ENCODE measurements at regions not wholly inside any gene's neighbourhood (a gene's known extent, or its start where the extent isn't known, plus 50 kb on each side); places are given as distances from the start of the nearest gene placed in this dataset.

GRCh38 chr18:73511771-73512503 is 635.7 kb downstream of the FBXO15 start:
- no peak for DNase-seq

DNA sequence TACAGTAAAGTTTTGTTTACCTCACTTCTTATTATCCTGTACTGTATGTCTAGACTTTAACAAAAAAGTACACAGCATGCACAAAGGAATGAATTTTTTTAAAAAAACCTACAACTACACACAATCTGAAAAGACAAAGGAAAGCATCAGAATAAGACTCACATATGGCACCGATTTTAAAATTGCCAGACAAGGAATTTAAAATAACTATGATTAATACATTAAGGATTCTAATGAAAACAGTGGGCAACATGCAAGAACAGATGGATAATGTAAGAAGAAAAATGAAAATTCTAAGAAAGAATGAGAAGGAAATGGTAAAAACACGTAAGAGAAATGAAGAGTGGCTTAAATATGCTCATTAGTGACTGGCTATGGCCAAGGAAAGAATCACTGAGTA is 638.2 kb downstream of the FBXO15 start:
- DNase-seq = no peak

GRCh38 chr18:73503326-73503725 is 635.5 kb upstream of the NETO1 start:
- DNase-seq = no peak

DNA sequence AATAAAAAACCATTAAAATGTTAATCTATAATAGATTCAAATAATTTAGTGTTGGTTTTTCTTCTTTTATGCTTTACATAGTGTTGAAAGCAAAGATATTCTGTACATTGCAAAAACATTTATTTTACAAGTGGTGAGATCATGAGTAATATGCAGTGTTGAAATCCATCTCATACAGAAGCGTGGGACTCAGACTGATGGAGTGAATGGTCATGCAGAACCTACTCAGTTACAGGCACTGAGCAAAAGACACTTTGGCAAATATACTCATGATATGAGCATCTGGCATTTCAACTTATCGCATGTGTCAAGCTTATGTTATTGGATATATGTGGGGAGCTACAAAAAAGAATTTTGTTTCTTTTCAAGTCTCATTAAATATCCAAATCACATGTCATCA is 620.2 kb upstream of the NETO1 start:
- DNase-seq = no peak

DNA sequence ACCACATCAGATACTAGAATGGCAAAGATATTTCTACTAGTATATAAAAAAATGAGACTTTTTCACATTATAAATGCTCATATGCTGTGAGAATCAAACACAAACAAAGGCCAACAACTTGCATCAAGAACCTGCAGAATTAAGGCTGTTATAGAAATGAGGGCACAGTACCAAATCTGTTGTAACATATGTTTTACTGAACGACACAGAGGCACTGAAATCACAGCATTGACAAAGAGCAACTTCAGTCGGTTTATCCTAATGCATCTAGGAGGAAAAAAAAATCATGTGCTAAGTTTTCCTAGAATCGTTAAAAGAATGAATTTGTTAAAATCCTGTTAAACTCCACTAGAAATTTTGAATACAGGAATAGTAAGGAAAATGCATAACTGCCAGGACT is 617.4 kb upstream of the NETO1 start:
- DNase-seq = no peak

DNA sequence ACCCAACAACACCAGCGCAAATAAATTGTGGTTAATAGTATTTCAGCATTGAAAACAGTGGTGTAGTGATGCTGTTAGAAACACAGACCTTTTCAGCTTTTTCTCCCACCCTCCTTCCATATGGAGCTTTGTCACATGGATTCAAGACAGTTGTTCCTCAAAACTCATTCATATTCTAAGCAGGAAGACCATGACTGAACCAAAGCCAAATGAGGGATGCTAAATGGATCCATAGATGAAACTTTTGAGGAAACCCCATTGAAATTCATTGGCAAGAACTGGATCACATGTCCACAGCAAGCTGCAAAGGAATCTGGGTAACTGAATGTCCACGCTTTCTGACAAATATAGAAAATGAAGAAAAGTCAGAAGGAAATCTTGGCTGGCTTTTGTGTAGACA is 615.1 kb upstream of the NETO1 start:
- no peak for DNase-seq

GRCh38 chr18:73479477-73479876 is 611.7 kb upstream of the NETO1 start:
- no peak for DNase-seq

GRCh38 chr18:73478191-73478590 is 610.4 kb upstream of the NETO1 start:
- DNase-seq = no peak

GRCh38 chr18:73476031-73476430 is 608.2 kb upstream of the NETO1 start:
- no peak for DNase-seq

DNA sequence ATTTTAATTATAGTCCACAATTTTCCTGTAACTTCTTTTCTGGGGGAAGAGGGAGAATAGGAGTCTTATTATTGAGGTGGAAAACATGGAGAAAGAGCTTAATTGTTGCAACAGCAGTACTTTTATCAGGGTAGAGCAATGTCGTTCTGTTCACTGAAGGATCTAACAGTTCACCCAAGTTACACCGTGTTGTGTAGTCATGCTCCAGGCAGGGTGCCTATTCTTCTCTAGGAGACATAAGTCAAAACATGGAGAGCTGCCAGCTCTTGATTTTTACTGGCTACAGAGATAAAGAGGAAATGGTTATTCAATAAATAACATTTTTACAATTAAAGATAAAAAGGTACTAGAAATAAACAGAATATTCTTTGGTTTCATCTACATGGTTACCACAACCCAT is 594.3 kb upstream of the NETO1 start:
- no peak for DNase-seq

DNA sequence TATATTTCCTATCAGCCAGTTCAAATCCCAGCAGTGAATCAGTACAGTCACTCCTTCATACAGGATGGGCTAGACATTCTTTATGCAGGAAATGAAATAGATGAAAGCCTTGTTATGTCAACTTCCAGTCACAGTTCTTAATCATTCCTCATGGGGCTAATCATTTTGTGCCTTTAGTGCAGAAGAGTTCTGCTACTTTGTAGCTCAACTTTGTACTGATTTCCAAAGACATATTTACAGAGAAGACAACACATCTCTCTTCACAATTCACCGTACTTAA is 593.9 kb upstream of the NETO1 start:
- DNase-seq = no peak

DNA sequence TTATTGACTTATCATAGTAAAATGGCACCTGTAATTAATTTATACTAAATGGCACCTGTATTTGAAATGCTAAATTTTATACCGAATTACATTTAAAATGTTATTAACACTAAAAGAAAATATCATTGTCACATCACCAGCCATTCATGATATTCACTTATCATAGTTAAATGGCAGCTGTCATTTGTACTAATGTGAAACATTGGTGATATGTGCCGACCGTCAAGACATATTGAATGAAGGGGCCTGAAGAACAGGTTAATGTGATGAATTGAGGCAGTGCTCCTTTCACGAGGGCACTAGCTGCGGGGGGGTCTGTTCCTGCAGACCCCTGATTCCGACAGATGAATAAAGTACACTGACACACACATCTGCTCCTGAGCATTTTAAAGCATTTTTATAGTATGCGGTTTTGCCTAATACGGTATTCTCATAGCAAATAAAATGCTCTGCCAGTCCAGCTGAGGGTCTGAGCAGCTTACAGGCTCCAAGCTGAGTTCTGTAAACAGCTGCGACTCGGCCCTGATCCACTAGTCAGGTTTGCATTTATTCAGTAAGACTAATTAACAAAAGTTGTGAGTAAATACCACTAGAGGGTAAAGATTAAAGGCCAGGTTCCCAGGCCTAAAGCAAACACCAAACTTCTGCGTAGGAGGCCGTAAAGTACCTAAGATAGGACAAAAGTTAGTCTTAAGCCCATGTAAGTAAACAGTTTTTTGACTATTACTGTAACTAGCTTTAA is 593.4 kb upstream of the NETO1 start:
- no peak for DNase-seq

DNA sequence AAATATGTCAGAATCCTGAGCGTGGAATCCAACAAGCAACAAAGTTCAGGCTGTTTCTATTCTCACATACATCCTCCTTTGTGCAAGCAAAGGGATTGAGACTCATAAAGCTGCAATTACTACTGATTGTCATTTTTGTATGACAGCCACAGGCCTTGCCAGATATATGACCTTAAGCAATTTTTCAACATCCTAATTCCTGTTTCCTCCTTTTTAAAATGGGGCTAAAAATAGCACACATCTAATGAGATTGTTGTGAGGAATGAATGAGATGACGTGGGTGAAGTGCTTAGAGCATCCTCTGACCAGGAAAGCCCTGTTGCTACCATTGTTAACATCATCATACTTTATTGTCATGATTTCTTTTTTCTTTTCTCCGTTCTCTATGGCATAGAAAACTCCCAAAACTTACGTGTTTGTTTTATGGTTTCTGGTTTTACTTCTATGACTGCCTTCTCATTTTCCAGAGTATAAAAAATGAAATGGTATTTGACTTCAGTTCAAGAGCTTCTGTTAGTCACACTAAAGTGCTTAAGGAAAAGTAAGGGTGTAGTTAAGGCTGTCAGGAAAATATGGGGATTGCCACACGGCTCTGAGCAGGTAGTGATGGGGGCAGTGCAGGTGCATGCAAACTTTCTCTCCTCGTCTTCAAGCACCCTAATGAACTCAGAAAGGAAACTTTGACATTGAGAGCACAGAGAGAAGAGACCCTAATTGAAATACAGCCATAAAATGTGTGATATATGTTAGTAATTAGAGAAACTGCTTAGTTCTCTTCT is 590.6 kb upstream of the NETO1 start:
- DNase-seq = no peak

GRCh38 chr18:73456643-73457042 is 588.9 kb upstream of the NETO1 start:
- DNase-seq = no peak

DNA sequence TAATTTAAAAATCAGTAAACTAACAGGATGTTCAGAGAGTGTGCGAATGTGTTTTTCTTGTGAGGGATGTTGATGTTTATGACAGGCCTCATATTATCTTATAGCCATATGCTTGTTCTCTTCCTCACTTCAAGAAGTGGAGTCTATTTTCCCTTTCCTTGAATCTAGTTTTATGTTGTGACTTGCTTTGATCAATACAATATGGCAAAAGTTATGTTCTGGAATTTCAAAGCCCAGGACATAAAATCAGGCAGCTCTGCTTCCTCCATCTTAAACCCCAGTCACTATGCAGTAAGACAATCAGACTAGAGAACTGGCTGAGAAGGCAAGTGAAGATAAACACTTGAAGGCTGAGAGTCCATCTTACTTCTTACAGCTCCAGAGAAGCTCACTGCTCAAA is 585.1 kb upstream of the NETO1 start:
- DNase-seq = no peak

DNA sequence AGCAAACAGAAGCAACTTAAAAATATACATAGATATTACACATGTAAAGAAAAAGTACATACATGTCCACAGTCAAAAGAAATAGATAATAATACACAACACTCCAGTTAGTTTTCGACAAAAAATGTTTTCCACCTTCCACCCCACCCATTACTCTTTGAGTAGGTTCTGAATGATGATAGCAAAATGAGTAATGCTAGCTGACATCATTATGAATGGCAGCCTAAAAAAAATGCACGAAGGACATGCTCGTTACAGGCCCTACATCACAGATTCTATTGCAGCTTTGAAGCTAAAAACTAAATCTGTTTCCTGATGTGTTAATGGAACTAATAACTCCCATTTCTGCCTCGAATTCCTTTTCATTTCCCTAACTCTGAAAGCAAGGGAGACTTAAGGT is 578.7 kb upstream of the NETO1 start:
- DNase-seq = no peak

DNA sequence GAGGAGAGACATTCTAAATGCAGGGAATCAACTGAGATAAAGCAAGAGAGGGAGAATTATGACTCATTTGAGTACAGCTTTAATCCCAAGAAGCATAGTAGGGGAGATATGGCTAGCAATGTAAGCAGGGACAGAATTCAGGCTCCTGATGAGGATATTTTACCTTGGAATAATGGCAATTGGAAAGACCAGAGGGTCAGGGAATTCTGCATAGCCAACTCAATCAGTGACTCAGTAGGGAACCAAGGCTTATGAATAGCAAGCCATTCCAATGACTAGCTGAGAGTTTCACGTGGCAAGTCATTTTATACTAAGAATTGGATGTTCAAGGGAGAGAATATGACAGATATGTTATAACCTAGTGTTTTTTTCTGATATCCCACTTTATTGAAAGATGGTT is 563.8 kb upstream of the NETO1 start:
- DNase-seq = no peak

DNA sequence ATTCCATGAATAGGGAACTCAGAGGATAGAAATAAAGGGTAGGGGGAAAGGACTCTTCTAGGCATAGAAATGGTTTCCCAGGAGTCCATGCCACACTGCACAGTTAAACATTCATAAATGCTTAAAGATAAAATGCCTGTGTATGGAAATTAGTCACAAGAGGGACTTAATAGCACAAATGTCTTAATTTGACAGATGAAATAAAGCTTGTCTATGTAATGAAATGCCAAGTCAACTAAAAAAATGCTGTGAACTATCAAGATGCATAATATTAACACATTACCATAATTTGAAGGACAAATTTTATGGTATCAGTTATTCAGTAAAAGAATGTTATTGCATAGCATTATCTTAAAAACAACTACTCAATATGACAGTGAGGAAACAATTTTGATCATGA is 553.2 kb upstream of the NETO1 start:
- no peak for DNase-seq

DNA sequence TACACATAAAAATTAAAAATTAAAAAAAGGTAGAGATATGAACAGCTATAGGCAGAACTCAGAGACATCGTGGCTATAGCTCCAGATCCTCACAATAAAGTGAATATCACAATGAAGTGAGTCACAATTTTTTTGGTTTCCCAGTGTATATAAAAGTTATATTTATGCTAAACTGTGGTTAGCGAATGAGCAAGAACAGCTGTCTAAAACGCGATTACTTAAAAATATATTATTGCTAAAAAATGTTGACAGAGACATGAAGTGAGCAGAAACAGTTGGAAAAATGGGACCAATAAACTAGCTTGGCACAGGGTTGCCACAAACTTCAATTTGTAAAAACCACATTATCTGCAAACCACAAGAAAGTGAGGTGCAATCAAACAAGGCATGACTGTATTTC is 551.7 kb upstream of the NETO1 start:
- DNase-seq = no peak

DNA sequence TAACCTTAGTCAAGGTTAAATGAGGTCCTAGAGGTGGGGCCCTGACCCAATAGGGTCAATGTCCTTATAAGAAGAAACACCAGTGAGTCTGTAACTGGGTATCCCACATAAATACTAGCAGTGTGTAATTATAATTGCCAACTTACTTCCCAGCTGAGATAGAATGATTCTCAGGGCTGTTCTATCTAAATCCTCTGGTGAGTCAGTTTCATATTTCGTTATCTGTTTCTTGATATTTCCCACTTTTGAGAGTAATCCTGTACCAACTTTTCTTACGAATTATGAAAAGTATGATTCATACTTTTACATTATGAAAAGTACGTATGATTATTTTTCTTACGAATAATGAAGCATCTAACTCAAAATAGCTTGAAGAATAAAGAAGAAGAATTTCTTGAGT is 546.8 kb upstream of the NETO1 start:
- no peak for DNase-seq

DNA sequence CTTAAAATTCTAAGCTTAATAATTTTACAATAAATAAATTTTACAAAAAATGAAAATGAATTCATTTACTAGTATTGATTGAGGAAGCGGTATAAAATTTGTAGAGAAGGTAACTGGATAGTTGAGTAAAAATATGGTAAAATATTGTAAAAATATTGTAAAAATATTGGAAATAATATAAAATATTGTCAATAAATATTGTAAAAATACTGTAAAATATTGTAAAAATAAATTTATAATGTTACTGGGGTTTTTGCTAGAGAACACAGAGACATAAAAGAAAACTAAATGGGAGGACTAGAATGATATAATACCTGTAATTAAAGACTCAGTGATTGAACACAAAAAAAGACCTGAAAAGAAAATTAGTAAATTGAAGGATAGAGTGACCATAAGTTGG is 546.3 kb upstream of the NETO1 start:
- DNase-seq = no peak

- no peak for DNase-seq
Measured at GRCh38 chr18:73409242-73409641, 541.5 kb upstream of the NETO1 start.

DNA sequence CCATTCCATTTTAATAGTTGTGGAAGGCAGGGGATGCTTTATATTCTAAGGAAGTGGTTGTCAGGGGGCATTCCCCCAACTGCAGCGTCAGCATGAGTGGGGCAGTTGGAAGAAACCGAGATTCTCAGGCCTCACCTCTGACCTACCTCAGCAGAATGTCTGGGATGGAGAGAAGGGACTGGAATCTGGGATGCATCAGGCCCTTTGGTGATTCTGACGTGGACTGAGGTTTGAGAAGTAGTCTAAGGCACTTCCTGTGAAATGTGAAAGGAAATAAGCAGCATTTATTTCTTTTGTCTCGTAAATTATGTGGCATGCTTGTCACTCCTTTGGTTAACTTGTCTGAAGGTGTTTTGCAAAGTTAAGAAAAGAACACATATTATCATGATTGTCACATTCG is 540.7 kb upstream of the NETO1 start:
- no peak for DNase-seq

DNA sequence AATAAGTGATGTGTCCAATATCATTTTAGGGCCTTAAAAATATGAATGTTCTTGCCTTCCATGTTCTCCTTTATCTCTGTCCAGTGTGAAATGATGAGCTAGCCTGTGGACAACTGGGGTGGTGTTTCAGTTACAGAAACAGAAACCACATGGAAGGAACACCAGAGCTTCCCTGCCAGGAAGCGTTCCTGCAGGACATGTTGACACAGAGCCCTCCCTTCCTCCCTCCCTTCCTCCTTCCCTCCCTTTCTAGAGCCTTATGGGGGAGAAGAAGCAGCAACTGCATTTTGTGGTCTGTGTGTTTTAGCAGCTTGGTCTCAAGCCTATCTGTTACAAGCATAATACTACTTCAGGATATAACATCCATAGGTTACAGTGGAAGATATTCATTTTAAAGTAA is 539.7 kb upstream of the NETO1 start:
- no peak for DNase-seq

All from NCI-H2029 (cell line).